ENCODE measurements at regions not wholly inside any gene's neighbourhood (a gene's known extent, or its start where the extent isn't known, plus 50 kb on each side); places are given as distances from the start of the nearest gene placed in this dataset.
"Not testable (repeated sequence)": the region's sequence is repeated elsewhere in the genome, so short reads cannot be mapped to it uniquely, and the experiment has no call there.

- DNase-seq: no peak
Measured at GRCh38 chr4:12439633-12440305, 1011.1 kb upstream of the HS3ST1 start.

- DNase-seq: not testable (repeated sequence)
Measured at GRCh38 chr4:12431259-12431658, 1002.6 kb upstream of the HS3ST1 start.

- no peak for DNase-seq
Measured at GRCh38 chr4:12421364-12421763, 992.7 kb upstream of the HS3ST1 start.

- DNase-seq: no peak
Measured at GRCh38 chr4:12416755-12417154, 988.1 kb upstream of the HS3ST1 start.

GRCh38 chr4:12414181-12414812 is 985.6 kb upstream of the HS3ST1 start:
- DNase-seq: no peak

- no peak for DNase-seq
Measured at GRCh38 chr4:12411072-12411471, 982.4 kb upstream of the HS3ST1 start.

GRCh38 chr4:12409507-12410190 is 981.0 kb upstream of the HS3ST1 start:
- DNase-seq: no peak

- no peak for DNase-seq
Measured at GRCh38 chr4:12408364-12408763, 979.7 kb upstream of the HS3ST1 start.

GRCh38 chr4:12403175-12403574 is 974.5 kb upstream of the HS3ST1 start:
- no peak for DNase-seq

- no peak for DNase-seq
Measured at GRCh38 chr4:12399781-12400180, 971.1 kb upstream of the HS3ST1 start.

- DNase-seq: no peak
Measured at GRCh38 chr4:12393631-12394262, 965.1 kb upstream of the HS3ST1 start.

- DNase-seq: no peak
Measured at GRCh38 chr4:12389604-12390003, 960.9 kb upstream of the HS3ST1 start.

- no peak for DNase-seq
Measured at GRCh38 chr4:12382567-12382966, 953.9 kb upstream of the HS3ST1 start.

GRCh38 chr4:12379191-12379590 is 950.5 kb upstream of the HS3ST1 start:
- no peak for DNase-seq

GRCh38 chr4:12375805-12376204 is 947.1 kb upstream of the HS3ST1 start:
- DNase-seq: no peak

GRCh38 chr4:12365869-12366268 is 937.2 kb upstream of the HS3ST1 start:
- not testable (repeated sequence) for DNase-seq

- no peak for DNase-seq
Measured at GRCh38 chr4:12360391-12360790, 931.7 kb upstream of the HS3ST1 start.

- no peak for DNase-seq
Measured at GRCh38 chr4:12359420-12359819, 930.7 kb upstream of the HS3ST1 start.

- DNase-seq: not testable (repeated sequence)
Measured at GRCh38 chr4:12333083-12333482, 904.4 kb upstream of the HS3ST1 start.

GRCh38 chr4:12324965-12325364 is 896.3 kb upstream of the HS3ST1 start:
- no peak for DNase-seq

GRCh38 chr4:12319765-12320164 is 891.1 kb upstream of the HS3ST1 start:
- DNase-seq: no peak

- no peak for DNase-seq
Measured at GRCh38 chr4:12304905-12305304, 876.2 kb upstream of the HS3ST1 start.

GRCh38 chr4:12296366-12296765 is 867.7 kb upstream of the HS3ST1 start:
- DNase-seq: no peak

Measured in NCI-H146 (cell line).